SK-N-SH (cell line): ENCODE measurements at regions not wholly inside any gene's neighbourhood (a gene's known extent, or its start where the extent isn't known, plus 50 kb on each side); places are given as distances from the start of the nearest gene placed in this dataset.

Experiments
- CTCF ChIA-PET: fragments of 300-600, 350-600 bp; formaldehyde crosslinking; extraction: SDS; loops from one replicate; lab custom pipeline; 2021; lab: Yijun Ruan, JAX
- POLR2A ChIA-PET: fragments of 350-600 bp; sonication (Branson Sonifier 250); formaldehyde crosslinking; extraction: SDS; loops from one replicate; lab custom pipeline; 2020; ENCODE audit warnings: antibody characterized with exemption, inconsistent platforms; lab: Yijun Ruan, JAX
- DNase-seq: peaks from one replicate; pipeline ENCODE4 v3.0.0; 2012
- H2AFZ ChIP-seq: fragments of 200-600 bp; sonication (generic); 2 replicates; pipeline ENCODE4 v1.8.1; 2016; ENCODE audit warnings: antibody characterized with exemption, mild to moderate bottlenecking, low read depth
- H3F3A ChIP-seq: fragments of 200-600 bp; sonication (generic); replicated peaks from 2 replicates; pipeline ENCODE3; 2016; ENCODE audit warnings: antibody characterized with exemption, mild to moderate bottlenecking; ENCODE audit not compliant: insufficient read depth
- H3K27ac ChIP-seq, 2 experiments: fragments of 200-500 bp in 1 of 2; fragments of 200-600 bp in 1 of 2; sonication (Bioruptor generic) in 1 of 2; sonication (generic), shearing (Covaris generic) in 1 of 2; 2 replicates each; pipeline versions ENCODE4 v1.5.1 to v1.6.1; 2014 to 2016; ENCODE audit warnings: low read depth in 2 of 2, inconsistent platforms in 1 of 2, low read length in 1 of 2, mild to moderate bottlenecking in 1 of 2, mixed read lengths in 1 of 2
- H3K27me3 ChIP-seq: fragments of 200-600 bp; sonication (generic), shearing (Covaris generic); 2 replicates; pipeline ENCODE4 v1.6.1; 2016; ENCODE audit warnings: mixed run types; ENCODE audit not compliant: insufficient read depth
- H3K36me3 ChIP-seq, 2 experiments: fragments of 200-500 bp in 1 of 2; fragments of 200-600 bp in 1 of 2; sonication (Bioruptor generic) in 1 of 2; sonication (generic) in 1 of 2; replicated peaks in 1 of 2; 2 replicates each; pipeline versions ENCODE3 to v1.5.1; 2014 to 2016; ENCODE audit warnings: low read length in 1 of 2, mild to moderate bottlenecking in 1 of 2; ENCODE audit not compliant: insufficient read depth in 2 of 2, control insufficient read depth in 1 of 2
- H3K4me1 ChIP-seq, 2 experiments: fragments of 200-500 bp in 1 of 2; fragments of 200-600 bp in 1 of 2; sonication (Bioruptor generic) in 1 of 2; sonication (generic), shearing (Covaris generic) in 1 of 2; 2 replicates each; pipeline versions ENCODE4 v1.5.1 to v1.6.1; 2014 to 2016; ENCODE audit warnings: low read depth in 1 of 2, low read length in 1 of 2, mixed run types in 1 of 2; ENCODE audit not compliant: insufficient read depth in 2 of 2, control insufficient read depth in 1 of 2
- H3K4me2 ChIP-seq: fragments of 200-600 bp; sonication (generic), shearing (Covaris generic); 2 replicates; pipeline ENCODE4 v1.6.1; 2017; ENCODE audit warnings: mixed run types
- H3K4me3 ChIP-seq, 2 experiments: fragments of 200-500 bp in 1 of 2; fragments of 200-600 bp in 1 of 2; sonication (Bioruptor generic) in 1 of 2; sonication (generic), shearing (Covaris generic) in 1 of 2; 2 replicates each; pipeline versions ENCODE4 v1.5.1 to v1.8.1; 2014 to 2016; ENCODE audit warnings: low read depth in 2 of 2, inconsistent platforms in 1 of 2, low read length in 1 of 2, mild to moderate bottlenecking in 1 of 2, mixed read lengths in 1 of 2, moderate library complexity in 1 of 2
- H3K79me2 ChIP-seq: fragments of 200-600 bp; sonication (generic); 2 replicates; pipeline ENCODE4 v1.8.1; 2017; ENCODE audit warnings: mild to moderate bottlenecking; ENCODE audit not compliant: insufficient read depth
- H3K9ac ChIP-seq: fragments of 200-600 bp; sonication (generic); 2 replicates; pipeline ENCODE4 v1.6.1; 2017; ENCODE audit warnings: mixed run types
- H3K9me2 ChIP-seq: fragments of 200-600 bp; sonication (generic); 2 replicates; pipeline ENCODE4 v1.6.1; 2017; ENCODE audit warnings: mixed run types
- H3K9me3 ChIP-seq: fragments of 200-600 bp; sonication (generic); 2 replicates; pipeline ENCODE4 v1.6.1; 2017; ENCODE audit warnings: mixed run types, mild to moderate bottlenecking, moderate library complexity
- H4K20me1 ChIP-seq: fragments of 200-600 bp; sonication (generic); 2 replicates; pipeline ENCODE4 v1.6.1; 2017; ENCODE audit warnings: mild to moderate bottlenecking, mixed run types; ENCODE audit not compliant: insufficient read depth
- CHD2 ChIP-seq: fragments of 150-350 bp; IDR thresholded peaks from 2 replicates; pipeline ENCODE4 v1.6.1; 2018; ENCODE audit warnings: low read length; ENCODE audit not compliant: partially characterized antibody
- EP300 ChIP-seq, 2 experiments: IDR thresholded peaks; 2 replicates each; pipeline versions ENCODE4 v1.4.0 to v1.6.1; 2012; ENCODE audit warnings: borderline replicate concordance in 1 of 2, low read depth in 1 of 2, low read length in 1 of 2
- EZH2phosphoT487 ChIP-seq: fragments of 200-600 bp; sonication (generic); IDR thresholded peaks from 2 replicates; pipeline ENCODE4 v1.6.1; 2017; ENCODE audit warnings: low read depth, mixed run types, mild to moderate bottlenecking, antibody characterized with exemption, moderate library complexity, borderline replicate concordance
- GABPA ChIP-seq: IDR thresholded peaks from 2 replicates; pipeline ENCODE4 v1.4.0; 2012; ENCODE audit warnings: low read depth, mild to moderate bottlenecking
- GATA2 ChIP-seq: sonication (generic); formaldehyde crosslinking; IDR thresholded peaks from 2 replicates; pipeline ENCODE4 v1.5.0; 2020; ENCODE audit warnings: mild to moderate bottlenecking, missing genetic modification reagents
- JUND ChIP-seq: IDR thresholded peaks from 2 replicates; pipeline ENCODE4 v1.4.0; 2012
- NRF1 ChIP-seq: IDR thresholded peaks from 2 replicates; pipeline ENCODE4 v1.6.1; 2012; ENCODE audit warnings: low read depth, mild to moderate bottlenecking, low read length
- PBX3 ChIP-seq: IDR thresholded peaks from 2 replicates; pipeline ENCODE4; 2012
- POLR2AphosphoS5 ChIP-seq: IDR thresholded peaks from 2 replicates; pipeline ENCODE4 v1.6.1; 2012; ENCODE audit warnings: low read depth, low read length
- RAD21 ChIP-seq: IDR thresholded peaks from 2 replicates; pipeline ENCODE4 v1.6.1; 2012; ENCODE audit warnings: mild to moderate bottlenecking, low read length
- REST ChIP-seq: IDR thresholded peaks from 2 replicates; pipeline ENCODE4 v1.6.1; 2012; ENCODE audit warnings: mild to moderate bottlenecking, low read depth, low read length, moderate library complexity
- RFX5 ChIP-seq: IDR thresholded peaks from 2 replicates; pipeline ENCODE4 v1.6.1; 2012; ENCODE audit warnings: mild to moderate bottlenecking, improper control_type of control experiment, low read length
- SIN3A ChIP-seq: IDR thresholded peaks from 2 replicates; pipeline ENCODE4 v1.6.1; 2012; ENCODE audit warnings: low read depth, mild to moderate bottlenecking, low read length, moderate library complexity, borderline replicate concordance
- SMC3 ChIP-seq: IDR thresholded peaks from 2 replicates; pipeline ENCODE4 v1.6.1; 2012; ENCODE audit warnings: low read depth, low read length, improper control_type of control experiment
- TEAD4 ChIP-seq: IDR thresholded peaks from 2 replicates; pipeline ENCODE4 v1.4.0; 2012; ENCODE audit warnings: mild to moderate bottlenecking, borderline replicate concordance; ENCODE audit not compliant: insufficient read depth
- WGBS: methylation state at CpG from one replicate; pipeline ENCODE4 v1.1.6; 2017; ENCODE audit warnings: low lambda C conversion rate; 5-methylcytosine and 5-hydroxymethylcytosine counted together
- TF ChIP-seq, protein P1 (sequence below): fragments of 150-350 bp; IDR thresholded peaks from 2 replicates; pipeline ENCODE4 v1.6.1; 2016; ENCODE audit warnings: mild to moderate bottlenecking, low read depth, low read length

- H3K9me3 ChIP-seq = no peaks in the 10 kb centered on the region
- no peak overlapping the region for H3K27ac ChIP-seq
- no peak overlapping the region for H2AFZ ChIP-seq
- H3K9me2 ChIP-seq = no peaks in the 10 kb centered on the region
- no peak for DNase-seq
- H3K4me3 ChIP-seq = no peak overlapping the region
- no peak overlapping the region for H3K9ac ChIP-seq
- H3F3A ChIP-seq = no peaks in the 10 kb centered on the region
- H3K36me3 ChIP-seq = no peaks in the 10 kb centered on the region
- H3K4me1 ChIP-seq = no peaks in the 10 kb centered on the region; a peak in 1 of 4 replicates
- no peak overlapping the region for H3K4me2 ChIP-seq
- H4K20me1 ChIP-seq = no peaks in the 10 kb centered on the region
- POLR2A ChIA-PET = no interaction called here
- H3K79me2 ChIP-seq = no peaks in the 10 kb centered on the region
- no peak for TF ChIP-seq EP300 (IDR thresholded peaks at IDR 0.05; ENCODE audit: borderline replicate concordance in 1 of 2, low read depth in 1 of 2, low read length in 1 of 2)
- no peak for TF ChIP-seq GABPA
- TF ChIP-seq POLR2AphosphoS5 = no peak
- no peak for TF ChIP-seq JUND
- TF ChIP-seq SIN3A = no peak
- no peak for TF ChIP-seq TEAD4
- TF ChIP-seq CHD2 = no peak
- no peak for TF ChIP-seq GATA2 (CRISPR knock-in tag)
- no peak for TF ChIP-seq RAD21
- no peak for TF ChIP-seq SMC3
- no peak for TF ChIP-seq RFX5
- TF ChIP-seq, protein P1, sequence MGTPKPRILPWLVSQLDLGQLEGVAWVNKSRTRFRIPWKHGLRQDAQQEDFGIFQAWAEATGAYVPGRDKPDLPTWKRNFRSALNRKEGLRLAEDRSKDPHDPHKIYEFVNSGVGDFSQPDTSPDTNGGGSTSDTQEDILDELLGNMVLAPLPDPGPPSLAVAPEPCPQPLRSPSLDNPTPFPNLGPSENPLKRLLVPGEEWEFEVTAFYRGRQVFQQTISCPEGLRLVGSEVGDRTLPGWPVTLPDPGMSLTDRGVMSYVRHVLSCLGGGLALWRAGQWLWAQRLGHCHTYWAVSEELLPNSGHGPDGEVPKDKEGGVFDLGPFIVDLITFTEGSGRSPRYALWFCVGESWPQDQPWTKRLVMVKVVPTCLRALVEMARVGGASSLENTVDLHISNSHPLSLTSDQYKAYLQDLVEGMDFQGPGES = no peak
- TF ChIP-seq EZH2phosphoT487 = no peak
- no peak for TF ChIP-seq REST
- TF ChIP-seq, all 33 proteins: peak for 0
- CTCF ChIA-PET = no interaction called here
- 42% methylated on average over 4 of the region's 4 CpGs for WGBS
- no peaks in the 10 kb centered on the region for H3K27me3 ChIP-seq
Observed at GRCh38 chr16:64085296-64085695, 1036.6 kb downstream of the CDH11 start.

DNA sequence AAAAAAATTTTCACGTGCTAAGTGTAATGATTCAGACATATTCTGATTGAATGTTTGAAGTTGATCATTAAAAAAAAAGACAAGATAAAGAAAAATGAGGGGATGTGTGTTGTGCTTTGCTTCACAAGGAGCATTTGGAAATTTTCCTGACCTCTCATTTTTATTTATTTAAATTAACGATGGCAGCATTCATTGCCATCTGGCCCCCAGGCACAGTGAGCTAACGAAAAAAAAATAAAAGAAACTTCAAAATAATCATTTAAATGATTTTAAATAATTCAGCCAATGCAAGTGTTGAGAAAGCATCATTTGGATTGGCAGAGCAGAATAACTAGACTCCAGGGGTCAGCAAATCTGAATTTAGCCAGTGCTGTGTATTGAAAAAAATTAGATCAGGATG is 1037.2 kb downstream of the CDH11 start:
- Histone ChIP-seq H2AFZ (no peak overlapping the region), H3K27ac (no peak overlapping the region), H3K27me3 (no peaks in the 10 kb centered on the region), H3F3A (no peaks in the 10 kb centered on the region), H3K9me3 (no peaks in the 10 kb centered on the region), H3K4me2 (no peak overlapping the region), H3K9me2 (no peaks in the 10 kb centered on the region), H3K79me2 (no peaks in the 10 kb centered on the region), H3K4me1 (no peaks in the 10 kb centered on the region; a peak in 1 of 4 replicates), H3K4me3 (no peak overlapping the region), H4K20me1 (no peaks in the 10 kb centered on the region), H3K36me3 (no peaks in the 10 kb centered on the region), H3K9ac (no peak overlapping the region)
- TF ChIP-seq TEAD4 (no peak), PBX3 (no peak), NRF1 (no peak), SMC3 (no peak), GABPA (no peak), RAD21 (no peak)
- no peak for DNase-seq
- 82% methylated on average over 3 of the region's 3 CpGs for WGBS
- CTCF ChIA-PET = no interaction called here
- POLR2A ChIA-PET = no interaction called here
